SK-N-SH (cell line): ENCODE measurements at regions not wholly inside any gene's neighbourhood (a gene's known extent, or its start where the extent isn't known, plus 50 kb on each side); places are given as distances from the start of the nearest gene placed in this dataset.

Source experiments
- CTCF ChIA-PET: fragments of 300-600, 350-600 bp; formaldehyde crosslinking; extraction: SDS; loops from one replicate; lab custom pipeline; 2021; lab: Yijun Ruan, JAX
- POLR2A ChIA-PET: fragments of 350-600 bp; sonication (Branson Sonifier 250); formaldehyde crosslinking; extraction: SDS; loops from one replicate; lab custom pipeline; 2020; ENCODE audit warnings: antibody characterized with exemption, inconsistent platforms; lab: Yijun Ruan, JAX
- DNase-seq: peaks from one replicate; pipeline ENCODE4 v3.0.0; 2012
- H2AFZ ChIP-seq: fragments of 200-600 bp; sonication (generic); 2 replicates; pipeline ENCODE4 v1.8.1; 2016; ENCODE audit warnings: antibody characterized with exemption, mild to moderate bottlenecking, low read depth
- H3F3A ChIP-seq: fragments of 200-600 bp; sonication (generic); replicated peaks from 2 replicates; pipeline ENCODE3; 2016; ENCODE audit warnings: antibody characterized with exemption, mild to moderate bottlenecking; ENCODE audit not compliant: insufficient read depth
- H3K27ac ChIP-seq, 2 experiments: fragments of 200-500 bp in 1 of 2; fragments of 200-600 bp in 1 of 2; sonication (Bioruptor generic) in 1 of 2; sonication (generic), shearing (Covaris generic) in 1 of 2; 2 replicates each; pipeline versions ENCODE4 v1.5.1 to v1.6.1; 2014 to 2016; ENCODE audit warnings: low read depth in 2 of 2, inconsistent platforms in 1 of 2, low read length in 1 of 2, mild to moderate bottlenecking in 1 of 2, mixed read lengths in 1 of 2
- H3K27me3 ChIP-seq: fragments of 200-600 bp; sonication (generic), shearing (Covaris generic); 2 replicates; pipeline ENCODE4 v1.6.1; 2016; ENCODE audit warnings: mixed run types; ENCODE audit not compliant: insufficient read depth
- H3K36me3 ChIP-seq, 2 experiments: fragments of 200-500 bp in 1 of 2; fragments of 200-600 bp in 1 of 2; sonication (Bioruptor generic) in 1 of 2; sonication (generic) in 1 of 2; replicated peaks in 1 of 2; 2 replicates each; pipeline versions ENCODE3 to v1.5.1; 2014 to 2016; ENCODE audit warnings: low read length in 1 of 2, mild to moderate bottlenecking in 1 of 2; ENCODE audit not compliant: insufficient read depth in 2 of 2, control insufficient read depth in 1 of 2
- H3K4me1 ChIP-seq, 2 experiments: fragments of 200-500 bp in 1 of 2; fragments of 200-600 bp in 1 of 2; sonication (Bioruptor generic) in 1 of 2; sonication (generic), shearing (Covaris generic) in 1 of 2; 2 replicates each; pipeline versions ENCODE4 v1.5.1 to v1.6.1; 2014 to 2016; ENCODE audit warnings: low read depth in 1 of 2, low read length in 1 of 2, mixed run types in 1 of 2; ENCODE audit not compliant: insufficient read depth in 2 of 2, control insufficient read depth in 1 of 2
- H3K4me2 ChIP-seq: fragments of 200-600 bp; sonication (generic), shearing (Covaris generic); 2 replicates; pipeline ENCODE4 v1.6.1; 2017; ENCODE audit warnings: mixed run types
- H3K4me3 ChIP-seq, 2 experiments: fragments of 200-500 bp in 1 of 2; fragments of 200-600 bp in 1 of 2; sonication (Bioruptor generic) in 1 of 2; sonication (generic), shearing (Covaris generic) in 1 of 2; 2 replicates each; pipeline versions ENCODE4 v1.5.1 to v1.8.1; 2014 to 2016; ENCODE audit warnings: low read depth in 2 of 2, inconsistent platforms in 1 of 2, low read length in 1 of 2, mild to moderate bottlenecking in 1 of 2, mixed read lengths in 1 of 2, moderate library complexity in 1 of 2
- H3K79me2 ChIP-seq: fragments of 200-600 bp; sonication (generic); 2 replicates; pipeline ENCODE4 v1.8.1; 2017; ENCODE audit warnings: mild to moderate bottlenecking; ENCODE audit not compliant: insufficient read depth
- H3K9ac ChIP-seq: fragments of 200-600 bp; sonication (generic); 2 replicates; pipeline ENCODE4 v1.6.1; 2017; ENCODE audit warnings: mixed run types
- H3K9me2 ChIP-seq: fragments of 200-600 bp; sonication (generic); 2 replicates; pipeline ENCODE4 v1.6.1; 2017; ENCODE audit warnings: mixed run types
- H3K9me3 ChIP-seq: fragments of 200-600 bp; sonication (generic); 2 replicates; pipeline ENCODE4 v1.6.1; 2017; ENCODE audit warnings: mixed run types, mild to moderate bottlenecking, moderate library complexity
- H4K20me1 ChIP-seq: fragments of 200-600 bp; sonication (generic); 2 replicates; pipeline ENCODE4 v1.6.1; 2017; ENCODE audit warnings: mild to moderate bottlenecking, mixed run types; ENCODE audit not compliant: insufficient read depth
- GABPA ChIP-seq: IDR thresholded peaks from 2 replicates; pipeline ENCODE4 v1.4.0; 2012; ENCODE audit warnings: low read depth, mild to moderate bottlenecking
- GATA2 ChIP-seq: sonication (generic); formaldehyde crosslinking; IDR thresholded peaks from 2 replicates; pipeline ENCODE4 v1.5.0; 2020; ENCODE audit warnings: mild to moderate bottlenecking, missing genetic modification reagents
- JUND ChIP-seq: IDR thresholded peaks from 2 replicates; pipeline ENCODE4 v1.4.0; 2012
- NFIC ChIP-seq: IDR thresholded peaks from 2 replicates; pipeline ENCODE4 v1.4.0; 2012; ENCODE audit warnings: borderline replicate concordance
- POLR2AphosphoS5 ChIP-seq: IDR thresholded peaks from 2 replicates; pipeline ENCODE4 v1.6.1; 2012; ENCODE audit warnings: low read depth, low read length
- REST ChIP-seq: IDR thresholded peaks from 2 replicates; pipeline ENCODE4 v1.6.1; 2012; ENCODE audit warnings: mild to moderate bottlenecking, low read depth, low read length, moderate library complexity
- RFX5 ChIP-seq: IDR thresholded peaks from 2 replicates; pipeline ENCODE4 v1.6.1; 2012; ENCODE audit warnings: mild to moderate bottlenecking, improper control_type of control experiment, low read length
- RXRA ChIP-seq: IDR thresholded peaks from 2 replicates; pipeline ENCODE4 v1.4.0; 2012; ENCODE audit warnings: low read depth, mild to moderate bottlenecking, borderline replicate concordance
- SMC3 ChIP-seq: IDR thresholded peaks from 2 replicates; pipeline ENCODE4 v1.6.1; 2012; ENCODE audit warnings: low read depth, low read length, improper control_type of control experiment
- TAF1 ChIP-seq: IDR thresholded peaks from 2 replicates; pipeline ENCODE4 v1.6.1; 2012; ENCODE audit warnings: low read depth, mild to moderate bottlenecking, low read length, moderate library complexity, borderline replicate concordance
- TEAD4 ChIP-seq: IDR thresholded peaks from 2 replicates; pipeline ENCODE4 v1.4.0; 2012; ENCODE audit warnings: mild to moderate bottlenecking, borderline replicate concordance; ENCODE audit not compliant: insufficient read depth
- USF2 ChIP-seq: fragments of 150-350 bp; IDR thresholded peaks from 2 replicates; pipeline ENCODE4 v1.6.1; 2017; ENCODE audit warnings: antibody characterized with exemption, low read length, low read depth, borderline replicate concordance
- WGBS: methylation state at CpG from one replicate; pipeline ENCODE4 v1.1.6; 2017; ENCODE audit warnings: low lambda C conversion rate; 5-methylcytosine and 5-hydroxymethylcytosine counted together
- TF ChIP-seq, protein P1 (sequence below): fragments of 150-350 bp; IDR thresholded peaks from 2 replicates; pipeline ENCODE4 v1.6.1; 2016; ENCODE audit warnings: mild to moderate bottlenecking, low read depth, low read length
- TF ChIP-seq, protein P2 (sequence below): IDR thresholded peaks from 2 replicates; pipeline ENCODE4 v1.4.0; 2012; ENCODE audit warnings: low read depth, borderline replicate concordance
- TF ChIP-seq, protein P3 (sequence below): IDR thresholded peaks from 2 replicates; pipeline ENCODE4 v1.4.0; 2012; ENCODE audit warnings: low read depth, borderline replicate concordance

GRCh38 chr6:22697306-22697705, 127.9 kb downstream of the HDGFL1 start:
- Histone ChIP-seq H2AFZ (no peak overlapping the region), H3K27me3 (no peaks in the 10 kb centered on the region), H3K27ac (no peak overlapping the region), H3K4me1 (peaks cover 0 to 9% of the 10 kb centered on the region in 2 experiments; a peak in 2 of 4 replicates), H3K9me3 (no peaks in the 10 kb centered on the region), H4K20me1 (no peaks in the 10 kb centered on the region), H3K9me2 (no peaks in the 10 kb centered on the region), H3K4me2 (no peak overlapping the region), H3F3A (no peaks in the 10 kb centered on the region), H3K79me2 (no peaks in the 10 kb centered on the region), H3K9ac (no peak overlapping the region), H3K4me3 (no peak overlapping the region), H3K36me3 (no peaks in the 10 kb centered on the region)
- no peak for DNase-seq
- WGBS, result 53% methylated on average over 2 of the region's 2 CpGs
- TF ChIP-seq GABPA, result no peak
- no peak for TF ChIP-seq GATA2 (CRISPR knock-in tag)
- no peak for TF ChIP-seq RFX5
- TF ChIP-seq SMC3, result no peak
- no peak for TF ChIP-seq RXRA
- TF ChIP-seq TAF1, result no peak
- TF ChIP-seq, protein P1, sequence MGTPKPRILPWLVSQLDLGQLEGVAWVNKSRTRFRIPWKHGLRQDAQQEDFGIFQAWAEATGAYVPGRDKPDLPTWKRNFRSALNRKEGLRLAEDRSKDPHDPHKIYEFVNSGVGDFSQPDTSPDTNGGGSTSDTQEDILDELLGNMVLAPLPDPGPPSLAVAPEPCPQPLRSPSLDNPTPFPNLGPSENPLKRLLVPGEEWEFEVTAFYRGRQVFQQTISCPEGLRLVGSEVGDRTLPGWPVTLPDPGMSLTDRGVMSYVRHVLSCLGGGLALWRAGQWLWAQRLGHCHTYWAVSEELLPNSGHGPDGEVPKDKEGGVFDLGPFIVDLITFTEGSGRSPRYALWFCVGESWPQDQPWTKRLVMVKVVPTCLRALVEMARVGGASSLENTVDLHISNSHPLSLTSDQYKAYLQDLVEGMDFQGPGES, result no peak
- TF ChIP-seq POLR2AphosphoS5, result no peak
- TF ChIP-seq, protein P2, sequence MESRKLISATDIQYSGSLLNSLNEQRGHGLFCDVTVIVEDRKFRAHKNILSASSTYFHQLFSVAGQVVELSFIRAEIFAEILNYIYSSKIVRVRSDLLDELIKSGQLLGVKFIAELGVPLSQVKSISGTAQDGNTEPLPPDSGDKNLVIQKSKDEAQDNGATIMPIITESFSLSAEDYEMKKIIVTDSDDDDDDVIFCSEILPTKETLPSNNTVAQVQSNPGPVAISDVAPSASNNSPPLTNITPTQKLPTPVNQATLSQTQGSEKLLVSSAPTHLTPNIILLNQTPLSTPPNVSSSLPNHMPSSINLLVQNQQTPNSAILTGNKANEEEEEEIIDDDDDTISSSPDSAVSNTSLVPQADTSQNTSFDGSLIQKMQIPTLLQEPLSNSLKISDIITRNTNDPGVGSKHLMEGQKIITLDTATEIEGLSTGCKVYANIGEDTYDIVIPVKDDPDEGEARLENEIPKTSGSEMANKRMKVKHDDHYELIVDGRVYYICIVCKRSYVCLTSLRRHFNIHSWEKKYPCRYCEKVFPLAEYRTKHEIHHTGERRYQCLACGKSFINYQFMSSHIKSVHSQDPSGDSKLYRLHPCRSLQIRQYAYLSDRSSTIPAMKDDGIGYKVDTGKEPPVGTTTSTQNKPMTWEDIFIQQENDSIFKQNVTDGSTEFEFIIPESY, result no peak
- no peak for TF ChIP-seq TEAD4
- TF ChIP-seq NFIC, result no peak
- TF ChIP-seq USF2, result no peak
- TF ChIP-seq JUND, result no peak
- TF ChIP-seq REST, result no peak
- TF ChIP-seq, protein P3, sequence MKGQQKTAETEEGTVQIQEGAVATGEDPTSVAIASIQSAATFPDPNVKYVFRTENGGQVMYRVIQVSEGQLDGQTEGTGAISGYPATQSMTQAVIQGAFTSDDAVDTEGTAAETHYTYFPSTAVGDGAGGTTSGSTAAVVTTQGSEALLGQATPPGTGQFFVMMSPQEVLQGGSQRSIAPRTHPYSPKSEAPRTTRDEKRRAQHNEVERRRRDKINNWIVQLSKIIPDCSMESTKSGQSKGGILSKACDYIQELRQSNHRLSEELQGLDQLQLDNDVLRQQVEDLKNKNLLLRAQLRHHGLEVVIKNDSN, result no peak
- POLR2A ChIA-PET, result no interaction called here
- CTCF ChIA-PET, result no interaction called here
